ENCODE measurements at regions not wholly inside any gene's neighbourhood (a gene's known extent, or its start where the extent isn't known, plus 50 kb on each side); places are given as distances from the start of the nearest gene placed in this dataset.

GRCh38 chr1:219075121-219075879, 98.4 kb upstream of the LYPLAL1 start:
- TF ChIP-seq CTCF (IDR thresholded peaks at IDR 0.05) (no peak), POLR2A (IDR thresholded peaks at IDR 0.05) (no peak)

All from esophagus squamous epithelium (tissue), 4 donors.